Neuronal stem cell (in vitro differentiated cells): ENCODE measurements at regions not wholly inside any gene's neighbourhood (a gene's known extent, or its start where the extent isn't known, plus 50 kb on each side); places are given as distances from the start of the nearest gene placed in this dataset.

Experiments used
- DNase-seq: peaks from one replicate; pipeline ENCODE4 v3.0.0-alpha.2; 2013; ENCODE audit warnings: low spot score
- H2AFZ ChIP-seq: one replicate; pipeline ENCODE4 v1.6.1; 2013; ENCODE audit warnings: mild to moderate bottlenecking, low read length, inconsistent platforms
- H2AK5ac ChIP-seq: 2 replicates; pipeline ENCODE4 v1.6.1; 2013; ENCODE audit warnings: low read depth, mild to moderate bottlenecking, inconsistent platforms, low read length, moderate library complexity, mixed read lengths
- H2BK120ac ChIP-seq: 2 replicates; pipeline ENCODE4 v1.6.1; 2013; ENCODE audit warnings: low read depth, mild to moderate bottlenecking, inconsistent platforms, low read length, moderate library complexity, mixed read lengths
- H2BK12ac ChIP-seq: one replicate; pipeline ENCODE4 v1.6.1; 2013; ENCODE audit warnings: low read length, inconsistent platforms
- H2BK15ac ChIP-seq: 2 replicates; pipeline ENCODE4 v1.6.1; 2013; ENCODE audit warnings: mild to moderate bottlenecking, low read length, inconsistent platforms, mixed read lengths
- H2BK5ac ChIP-seq: one replicate; pipeline ENCODE4 v1.6.1; 2013; ENCODE audit warnings: inconsistent platforms, mild to moderate bottlenecking, low read length, moderate library complexity
- H3K14ac ChIP-seq: one replicate; pipeline ENCODE4 v1.6.1; 2013; ENCODE audit warnings: low read length, inconsistent platforms
- H3K18ac ChIP-seq: 2 replicates; pipeline ENCODE4 v1.6.1; 2013; ENCODE audit warnings: low read length, inconsistent platforms
- H3K23ac ChIP-seq: 2 replicates; pipeline ENCODE4 v1.6.1; 2013; ENCODE audit warnings: low read depth, mild to moderate bottlenecking, mixed read lengths, low read length, inconsistent platforms; ENCODE audit not compliant: poor library complexity
- H3K27ac ChIP-seq: replicated peaks from 3 replicates; pipeline ENCODE4 v1.5.1; 2013; ENCODE audit warnings: low read length, inconsistent platforms
- H3K27me3 ChIP-seq, 3 experiments: 2 replicates each; pipeline ENCODE4 v1.6.1; 2013; ENCODE audit warnings: low read length in 3 of 3, mild to moderate bottlenecking in 2 of 3, inconsistent platforms in 1 of 3, low read depth in 1 of 3, mixed read lengths in 1 of 3, moderate library complexity in 1 of 3; ENCODE audit not compliant: control insufficient read depth in 3 of 3, insufficient read depth in 3 of 3
- H3K36me3 ChIP-seq, 2 donors: replicated peaks in 1 of 2; 2 replicates each; pipeline ENCODE4 v1.6.1; 2013; ENCODE audit warnings: low read length in 2 of 2; ENCODE audit not compliant: control insufficient read depth in 2 of 2, insufficient read depth in 2 of 2
- H3K4ac ChIP-seq: 2 replicates; pipeline ENCODE4 v1.6.1; 2013; ENCODE audit warnings: inconsistent platforms, mild to moderate bottlenecking, low read length, moderate library complexity
- H3K4me1 ChIP-seq, 2 donors: 1 replicate in 1 of 2; 2 replicates in 1 of 2; pipeline ENCODE4 v1.6.1; 2013; ENCODE audit warnings: low read length in 2 of 2, low read depth in 1 of 2; ENCODE audit not compliant: control insufficient read depth in 2 of 2, insufficient read depth in 1 of 2
- H3K4me2 ChIP-seq: one replicate; pipeline ENCODE4 v1.6.1; 2013; ENCODE audit warnings: mild to moderate bottlenecking, low read length, inconsistent platforms; ENCODE audit not compliant: insufficient read depth, poor library complexity, severe bottlenecking
- H3K4me3 ChIP-seq, 2 donors: 2 replicates each; pipeline ENCODE4 v1.5.1; 2013; ENCODE audit warnings: low read length in 2 of 2, mild to moderate bottlenecking in 2 of 2, inconsistent platforms in 1 of 2, moderate library complexity in 1 of 2
- H3K79me1 ChIP-seq: one replicate; pipeline ENCODE4 v1.6.1; 2013; ENCODE audit warnings: low read depth, mild to moderate bottlenecking, inconsistent platforms, low read length, moderate library complexity
- H3K9ac ChIP-seq: one replicate; pipeline ENCODE4 v1.6.1; 2013; ENCODE audit warnings: mild to moderate bottlenecking, low read depth, low read length, inconsistent platforms; ENCODE audit not compliant: poor library complexity
- H3K9me3 ChIP-seq, 2 donors: replicated peaks in 1 of 2; 2 replicates each; pipeline versions ENCODE3 to v1.6.1; 2013; ENCODE audit warnings: low read length in 2 of 2, mild to moderate bottlenecking in 2 of 2, inconsistent platforms in 1 of 2, low read depth in 1 of 2, mixed read lengths in 1 of 2, moderate library complexity in 1 of 2; ENCODE audit not compliant: control insufficient read depth in 2 of 2, insufficient read depth in 1 of 2
- H4K8ac ChIP-seq: one replicate; pipeline ENCODE4 v1.6.1; 2013; ENCODE audit warnings: low read depth, mild to moderate bottlenecking, inconsistent platforms, low read length, moderate library complexity
- H4K91ac ChIP-seq: one replicate; pipeline ENCODE4 v1.6.1; 2013; ENCODE audit warnings: low read length, low read depth, mild to moderate bottlenecking, inconsistent platforms; ENCODE audit not compliant: poor library complexity
- WGBS, 2 donors: extraction: QIAGEN DNeasy Blood & Tissue Kit; methylation state at CpG; one replicate each; pipeline ENCODE4 v1.1.7; 2013; ENCODE audit warnings: missing lambda C conversion rate in 2 of 2, mixed read lengths in 1 of 2; ENCODE audit not compliant: insufficient read length in 2 of 2, insufficient replicate concordance in 1 of 2; ENCODE audit errors: extremely low coverage in 2 of 2; 5-methylcytosine and 5-hydroxymethylcytosine counted together

DNA sequence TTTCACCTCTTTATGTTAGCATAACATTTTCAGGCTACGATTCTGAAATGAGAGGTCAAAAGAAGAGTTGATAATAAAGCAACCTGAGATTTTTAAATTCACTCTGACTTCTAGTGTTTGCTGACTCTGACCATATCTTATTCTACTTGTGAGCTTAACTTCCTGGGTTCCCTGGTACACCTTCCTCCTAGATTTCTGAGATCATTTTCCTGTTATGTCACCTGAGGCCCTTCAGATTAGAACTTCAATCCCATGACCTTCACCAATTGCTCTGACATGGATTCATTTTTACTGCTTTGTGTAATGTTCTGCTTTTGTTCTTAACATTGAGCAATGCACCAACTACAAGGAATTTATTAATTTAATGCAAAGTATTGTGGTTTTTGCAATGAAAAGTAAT, 542.9 kb upstream of the FLRT2 start:
- H3K4me3 ChIP-seq, result no peak overlapping the region
- H2BK5ac ChIP-seq, result no peak overlapping the region
- no peak overlapping the region for H2AK5ac ChIP-seq
- no peaks in the 10 kb centered on the region for H3K27me3 ChIP-seq
- no peak overlapping the region for H3K18ac ChIP-seq
- WGBS, 2 donors, result no CpG with 5 or more reads among the region's 1 CpG
- no peak overlapping the region for H2AFZ ChIP-seq
- no peak overlapping the region for H4K91ac ChIP-seq
- H4K8ac ChIP-seq, result no peak overlapping the region
- H3K4ac ChIP-seq, result no peak overlapping the region
- H2BK120ac ChIP-seq, result no peak overlapping the region
- H2BK15ac ChIP-seq, result no peak overlapping the region
- H3K23ac ChIP-seq, result no peak overlapping the region
- H3K14ac ChIP-seq, result no peak overlapping the region
- no peaks in the 10 kb centered on the region for H3K9me3 ChIP-seq
- no peak overlapping the region for H2BK12ac ChIP-seq
- H3K9ac ChIP-seq, result no peak overlapping the region
- H3K79me1 ChIP-seq, result no peaks in the 10 kb centered on the region
- no peaks in the 10 kb centered on the region for H3K4me1 ChIP-seq
- H3K36me3 ChIP-seq, result no peaks in the 10 kb centered on the region
- DNase-seq, result no peak
- no peak overlapping the region for H3K27ac ChIP-seq
- H3K4me2 ChIP-seq, result no peak overlapping the region

- no peak overlapping the region for H3K27ac ChIP-seq
- no peak overlapping the region for H2AFZ ChIP-seq
- no peak overlapping the region for H3K4me3 ChIP-seq
- no peak overlapping the region for H2BK120ac ChIP-seq
- no peaks in the 10 kb centered on the region for H3K9me3 ChIP-seq
- no peak overlapping the region for H4K8ac ChIP-seq
- no peak for DNase-seq
- H3K4me2 ChIP-seq, result no peak overlapping the region
- no peak overlapping the region for H2BK5ac ChIP-seq
- H3K18ac ChIP-seq, result no peak overlapping the region
- WGBS, 2 donors, result no CpG with 5 or more reads among the region's 5 CpGs
- H3K4me1 ChIP-seq, result no peaks in the 10 kb centered on the region
- H3K36me3 ChIP-seq, result no peaks in the 10 kb centered on the region
- H3K14ac ChIP-seq, result no peak overlapping the region
- no peak overlapping the region for H2AK5ac ChIP-seq
- H3K27me3 ChIP-seq, result no peaks in the 10 kb centered on the region
- H4K91ac ChIP-seq, result no peak overlapping the region
- no peak overlapping the region for H2BK12ac ChIP-seq
- no peaks in the 10 kb centered on the region for H3K79me1 ChIP-seq
- H3K4ac ChIP-seq, result no peak overlapping the region
- H3K9ac ChIP-seq, result no peak overlapping the region
- H3K23ac ChIP-seq, result no peak overlapping the region
- H2BK15ac ChIP-seq, result no peak overlapping the region
These were observed 541.6 kb upstream of the FLRT2 start for GRCh38 chr14:84988357-84988756.

DNA sequence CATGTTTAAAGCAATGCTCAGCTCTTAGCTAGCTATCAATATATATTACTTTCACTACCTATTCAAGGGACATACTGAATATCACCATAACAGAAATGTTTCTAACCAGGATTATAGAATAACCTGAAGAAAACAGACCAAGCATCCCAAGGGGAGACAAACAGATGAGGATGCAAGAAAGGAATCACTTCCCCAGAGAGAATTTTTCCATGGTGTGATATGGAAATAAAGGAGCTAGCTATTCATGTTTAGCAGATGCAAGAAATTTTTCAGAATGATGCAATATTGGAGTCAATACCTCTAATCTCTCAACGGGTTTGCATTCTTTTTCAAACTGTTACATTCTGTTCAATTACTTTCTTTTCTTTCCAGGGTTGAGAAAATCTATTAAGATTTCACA, 538.9 kb upstream of the FLRT2 start:
- H2BK12ac ChIP-seq, result no peak overlapping the region
- no peaks in the 10 kb centered on the region for H3K79me1 ChIP-seq

DNA sequence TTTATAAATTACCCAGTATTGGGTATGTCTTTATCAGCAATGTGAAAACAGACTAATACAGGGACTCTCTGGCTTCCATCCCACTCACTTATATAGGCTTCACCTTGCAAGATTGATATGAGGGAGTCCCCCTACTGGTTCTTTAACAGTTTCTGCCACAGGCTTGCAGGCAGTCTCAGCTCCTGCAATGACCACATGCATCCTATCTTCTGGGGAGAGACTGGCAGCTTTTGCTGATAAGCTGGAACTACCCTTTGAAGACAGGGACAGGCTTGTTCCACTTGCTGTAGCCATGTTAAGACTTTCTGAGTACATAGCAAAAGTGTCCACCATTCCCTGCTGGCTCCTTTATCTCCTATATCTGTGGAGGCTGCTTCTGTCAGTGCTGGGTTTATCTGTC, 531.7 kb upstream of the FLRT2 start:
- Histone ChIP-seq H3K9me3 (no peaks in the 10 kb centered on the region), H3K23ac (no peak overlapping the region), H2BK12ac (no peak overlapping the region), H3K27ac (no peak overlapping the region), H2BK120ac (no peak overlapping the region), H3K9ac (no peak overlapping the region), H3K4me2 (no peak overlapping the region), H3K18ac (no peak overlapping the region), H2BK5ac (no peak overlapping the region), H2AFZ (no peak overlapping the region), H4K91ac (no peak overlapping the region), H3K14ac (no peak overlapping the region), H3K4ac (no peak overlapping the region), H2BK15ac (no peak overlapping the region), H3K79me1 (no peaks in the 10 kb centered on the region), H3K4me1 (no peaks in the 10 kb centered on the region), H3K27me3 (no peaks in the 10 kb centered on the region), H4K8ac (no peak overlapping the region), H3K36me3 (no peaks in the 10 kb centered on the region), H2AK5ac (no peak overlapping the region), H3K4me3 (no peak overlapping the region)
- DNase-seq, result no peak

More for the DNA sequence above, 538.9 kb upstream of the FLRT2 start:
- Histone ChIP-seq H3K27me3 (no peaks in the 10 kb centered on the region), H3K9me3 (no peaks in the 10 kb centered on the region), H4K8ac (no peak overlapping the region), H2BK120ac (no peak overlapping the region), H2BK15ac (no peak overlapping the region), H3K9ac (no peak overlapping the region), H3K14ac (no peak overlapping the region), H3K4me2 (no peak overlapping the region), H3K4me1 (no peaks in the 10 kb centered on the region), H4K91ac (no peak overlapping the region), H3K23ac (no peak overlapping the region), H3K36me3 (no peaks in the 10 kb centered on the region), H3K4me3 (no peak overlapping the region), H3K4ac (no peak overlapping the region), H2AK5ac (no peak overlapping the region), H3K27ac (no peak overlapping the region), H2BK5ac (no peak overlapping the region), H3K18ac (no peak overlapping the region), H2AFZ (no peak overlapping the region)
- WGBS, 2 donors, result no CpG with 5 or more reads among the region's 1 CpG
- DNase-seq, result no peak
